ENCODE measurements at regions not wholly inside any gene's neighbourhood (a gene's known extent, or its start where the extent isn't known, plus 50 kb on each side); places are given as distances from the start of the nearest gene placed in this dataset.
"Not testable (repeated sequence)": the region's sequence is repeated elsewhere in the genome, so short reads cannot be mapped to it uniquely, and the experiment has no call there.

DNA sequence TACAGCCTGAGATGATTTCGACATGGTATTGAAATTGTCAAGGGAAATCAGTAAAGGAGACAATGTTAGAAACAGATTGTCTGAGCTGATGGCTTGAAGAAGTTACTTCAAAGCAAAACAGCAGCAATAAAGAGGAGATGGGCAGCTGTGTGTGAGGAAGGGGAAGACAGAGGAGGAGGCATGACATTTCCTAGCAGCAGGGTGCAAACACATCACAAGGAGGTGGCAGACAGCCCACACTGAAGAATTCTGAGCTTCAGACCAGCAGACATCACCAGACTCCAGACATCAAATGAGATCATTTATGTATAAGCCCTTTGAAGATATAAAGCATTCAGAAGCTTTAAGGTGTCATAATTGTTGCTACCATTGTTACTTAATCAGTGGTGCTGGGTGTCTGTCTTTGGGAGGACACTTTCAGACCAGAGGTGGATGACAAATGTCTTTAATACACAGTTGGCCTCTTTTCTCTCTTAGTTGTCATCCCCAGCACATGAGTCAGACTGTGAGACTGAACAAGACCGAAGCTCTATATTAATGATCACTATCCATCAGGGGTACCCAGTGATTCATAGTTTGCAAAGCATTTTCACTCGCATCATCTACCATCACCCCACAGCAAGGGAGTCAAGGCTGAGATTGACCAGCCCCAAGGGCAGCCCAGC is 203.9 kb downstream of the MINAR1 start:
- TF ChIP-seq, protein P1, sequence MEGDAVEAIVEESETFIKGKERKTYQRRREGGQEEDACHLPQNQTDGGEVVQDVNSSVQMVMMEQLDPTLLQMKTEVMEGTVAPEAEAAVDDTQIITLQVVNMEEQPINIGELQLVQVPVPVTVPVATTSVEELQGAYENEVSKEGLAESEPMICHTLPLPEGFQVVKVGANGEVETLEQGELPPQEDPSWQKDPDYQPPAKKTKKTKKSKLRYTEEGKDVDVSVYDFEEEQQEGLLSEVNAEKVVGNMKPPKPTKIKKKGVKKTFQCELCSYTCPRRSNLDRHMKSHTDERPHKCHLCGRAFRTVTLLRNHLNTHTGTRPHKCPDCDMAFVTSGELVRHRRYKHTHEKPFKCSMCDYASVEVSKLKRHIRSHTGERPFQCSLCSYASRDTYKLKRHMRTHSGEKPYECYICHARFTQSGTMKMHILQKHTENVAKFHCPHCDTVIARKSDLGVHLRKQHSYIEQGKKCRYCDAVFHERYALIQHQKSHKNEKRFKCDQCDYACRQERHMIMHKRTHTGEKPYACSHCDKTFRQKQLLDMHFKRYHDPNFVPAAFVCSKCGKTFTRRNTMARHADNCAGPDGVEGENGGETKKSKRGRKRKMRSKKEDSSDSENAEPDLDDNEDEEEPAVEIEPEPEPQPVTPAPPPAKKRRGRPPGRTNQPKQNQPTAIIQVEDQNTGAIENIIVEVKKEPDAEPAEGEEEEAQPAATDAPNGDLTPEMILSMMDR (IDR thresholded peaks at IDR 0.05; ENCODE audit: control extremely low read depth, extremely low read depth, low read depth, missing control alignments) = no peak
- ChIA-PET CTCF (no interaction called here), POLR2A (no interaction called here)
- no peak for DNase-seq (ENCODE audit: extremely low spot score)

DNA sequence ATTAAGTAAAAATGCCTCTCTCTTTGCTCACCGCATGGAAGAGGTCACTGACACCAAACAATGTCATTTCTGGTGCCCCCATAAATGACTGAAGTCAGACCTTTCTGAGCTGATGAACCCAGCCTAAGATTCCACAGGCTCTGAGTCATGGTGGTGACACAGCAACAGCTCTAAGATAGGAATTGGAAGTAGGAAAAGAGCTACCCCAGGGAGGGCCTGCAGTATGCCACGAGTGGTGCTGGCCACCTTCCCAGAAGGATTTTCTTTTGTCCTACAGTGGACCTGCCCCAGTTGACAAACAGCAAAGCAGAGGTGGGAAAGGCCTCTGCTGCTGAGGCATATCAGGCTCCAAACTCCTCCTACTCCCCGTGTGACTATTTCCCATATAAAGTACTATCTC is 208.1 kb downstream of the MINAR1 start:
- TF ChIP-seq, protein P1 (IDR thresholded peaks at IDR 0.05; ENCODE audit: control extremely low read depth, extremely low read depth, low read depth, missing control alignments) = no peak
- ChIA-PET CTCF (interaction anchor here (0.9 to 2.5 kb wide), 3 partner anchors 15 to 214 kb away, joined by 3 to 7 read pairs (median 4); no protein-coding TSS in a partner anchor), POLR2A (no interaction called here)
- no peak for DNase-seq (ENCODE audit: extremely low spot score)

DNA sequence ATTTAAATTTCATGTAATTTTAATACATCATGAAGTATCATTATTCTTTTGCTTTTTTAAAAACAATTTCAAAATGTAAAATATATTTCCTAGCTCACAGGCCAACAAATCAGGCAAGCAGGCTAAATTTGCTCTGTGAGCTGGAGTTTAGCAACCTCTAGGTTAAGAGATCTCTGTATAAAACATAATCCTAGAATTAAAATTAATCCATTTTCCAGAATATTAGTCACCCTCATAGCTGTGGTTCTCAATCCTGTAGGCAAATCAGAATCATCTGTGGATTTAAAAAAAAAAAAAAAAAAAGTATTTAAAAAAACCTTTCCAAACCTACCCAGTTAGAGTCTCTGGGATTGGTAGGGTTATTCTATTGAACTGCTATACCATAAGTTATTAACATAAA is 209.7 kb downstream of the MINAR1 start:
- ChIA-PET POLR2A (no interaction called here), CTCF (interaction anchor here (0.8 to 2.5 kb wide), 5 partner anchors 10 to 228 kb away, joined by 3 to 7 read pairs (median 4); no protein-coding TSS in a partner anchor)
- TF ChIP-seq, protein P1 (IDR thresholded peaks at IDR 0.05; ENCODE audit: control extremely low read depth, extremely low read depth, low read depth, missing control alignments) = no peak
- no peak for DNase-seq (ENCODE audit: extremely low spot score)

DNA sequence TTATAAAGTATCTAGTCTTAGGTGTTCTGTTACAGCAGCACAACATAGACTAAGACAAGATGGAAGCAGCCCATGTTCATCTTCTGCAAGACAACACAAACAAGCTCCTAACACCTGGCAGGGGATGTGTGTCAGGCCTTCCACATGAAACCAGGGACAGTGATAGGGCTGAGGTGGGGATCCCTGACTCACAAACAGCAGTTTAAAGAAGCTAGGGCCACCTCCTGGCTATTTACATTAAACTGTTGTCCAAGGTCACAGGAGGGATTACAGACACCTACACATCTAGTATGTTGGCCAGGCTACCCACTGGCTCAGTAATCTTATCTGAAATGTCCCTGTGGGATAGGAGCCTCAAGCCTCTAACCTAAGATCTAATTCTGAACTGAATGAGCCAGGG is 211.3 kb downstream of the MINAR1 start:
- POLR2A ChIA-PET = no interaction called here
- CTCF ChIA-PET = no interaction called here
- TF ChIP-seq, protein P1 (IDR thresholded peaks at IDR 0.05; ENCODE audit: control extremely low read depth, extremely low read depth, low read depth, missing control alignments) = no peak
- DNase-seq (ENCODE audit: extremely low spot score) = no peak

DNA sequence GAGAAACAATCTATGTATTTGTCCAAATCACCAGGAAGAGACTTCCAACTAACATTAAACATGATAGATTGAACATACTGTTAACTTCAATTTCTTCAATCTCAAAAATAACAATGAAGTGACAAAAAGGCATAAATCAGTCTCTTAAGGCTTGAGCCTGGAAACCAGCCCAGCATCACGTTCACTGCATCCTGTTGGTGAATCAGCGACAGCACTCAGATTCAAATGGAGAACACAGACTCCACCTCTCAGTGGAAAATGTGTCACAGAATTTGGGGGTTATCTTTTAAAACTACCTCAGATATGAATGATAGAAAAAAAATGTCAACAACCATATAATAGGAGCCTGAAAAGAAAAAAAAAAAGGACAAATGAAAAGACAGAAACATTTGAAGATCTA is 212.0 kb downstream of the MINAR1 start:
- DNase-seq (ENCODE audit: extremely low spot score) = no peak
- TF ChIP-seq, protein P1 (IDR thresholded peaks at IDR 0.05; ENCODE audit: control extremely low read depth, extremely low read depth, low read depth, missing control alignments) = no peak
- ChIA-PET CTCF (no interaction called here), POLR2A (no interaction called here)

DNA sequence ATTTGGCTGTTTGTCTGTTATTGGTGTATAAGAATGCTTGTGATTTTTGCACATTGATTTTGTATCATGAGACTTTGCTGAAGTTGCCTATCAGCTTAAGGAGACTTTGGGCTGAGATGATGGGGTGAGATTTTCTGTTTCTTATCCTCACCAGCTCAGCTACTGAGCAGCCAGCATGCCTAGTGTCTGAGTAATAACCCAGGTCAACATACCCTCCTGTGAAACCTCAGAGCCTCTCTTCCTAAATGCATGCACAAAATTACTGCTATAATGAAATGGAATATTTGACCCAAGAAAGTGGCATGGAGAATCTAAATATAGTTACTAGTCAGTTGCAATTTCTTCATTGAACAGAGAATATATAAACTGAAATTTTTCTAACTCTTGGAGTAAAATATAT is 220.8 kb downstream of the MINAR1 start:
- DNase-seq (ENCODE audit: extremely low spot score); CTCF ChIA-PET: not testable (repeated sequence)
- POLR2A ChIA-PET = interaction anchor here (0.6 kb wide), 1 partner anchor 183 kb away, joined by 4 read pairs; no protein-coding TSS in a partner anchor

DNA sequence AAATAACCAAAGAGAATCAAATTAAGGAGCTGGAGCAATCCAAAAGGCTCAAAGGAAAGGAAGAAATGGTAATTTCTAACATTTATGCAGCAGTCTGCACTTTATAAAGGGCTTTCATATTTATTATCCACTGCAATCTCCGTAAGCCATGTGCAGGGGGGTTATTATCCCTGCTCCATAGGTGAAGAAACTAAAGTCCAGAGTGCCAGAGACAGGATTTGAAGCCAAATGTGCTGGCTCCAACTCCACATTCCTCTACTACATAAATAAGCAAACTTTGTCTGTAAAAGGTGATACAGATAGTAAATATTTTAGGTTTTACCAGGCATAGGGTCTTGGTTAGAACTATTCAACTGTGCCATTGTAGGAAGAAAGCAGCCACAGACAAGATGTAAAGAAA is 221.4 kb downstream of the MINAR1 start:
- TF ChIP-seq, protein P1 (IDR thresholded peaks at IDR 0.05; ENCODE audit: control extremely low read depth, extremely low read depth, low read depth, missing control alignments) = no peak
- ChIA-PET POLR2A (no interaction called here), CTCF (interaction anchor here (1.4 kb wide), 1 partner anchor 9 kb away, joined by 4 read pairs; no protein-coding TSS in a partner anchor)

More for the DNA sequence above, 221.4 kb downstream of the MINAR1 start:
- no peak for DNase-seq (ENCODE audit: extremely low spot score)
